ENCODE measurements at regions not wholly inside any gene's neighbourhood (a gene's known extent, or its start where the extent isn't known, plus 50 kb on each side); places are given as distances from the start of the nearest gene placed in this dataset.

DNA sequence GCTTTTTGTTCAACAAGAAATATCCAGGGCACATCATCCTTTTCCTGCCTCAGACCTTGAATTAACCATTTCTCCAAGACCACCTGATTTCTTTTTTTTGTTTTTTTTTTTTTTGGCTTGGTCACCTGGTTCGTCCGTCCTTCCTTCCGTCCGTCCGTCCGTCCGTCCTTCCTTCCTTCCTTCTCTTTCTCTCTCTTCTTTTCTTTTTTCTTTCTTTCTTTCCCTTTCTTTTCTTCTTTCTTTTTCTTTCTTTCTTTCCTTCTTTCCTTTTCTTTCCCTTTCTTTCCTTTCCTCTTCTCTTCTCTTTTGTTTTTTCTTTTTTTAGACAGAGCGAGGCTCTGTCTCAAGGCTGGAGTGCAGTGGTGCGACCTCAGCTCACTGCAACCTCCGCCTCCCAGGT, 80.7 kb downstream of the TET3 start:
- Mint-ChIP-seq H3K27me3 (ENCODE audit: low read depth, unreplicated experiment) (no peaks in the 10 kb centered on the region), H3K27ac (ENCODE audit: unreplicated experiment) (no peak overlapping the region)

GRCh38 chr2:74066491-74067203, 81.1 kb downstream of the BOLA3 start:
- Mint-ChIP-seq H3K9me3 (ENCODE audit: unreplicated experiment) (no peaks in the 10 kb centered on the region), H3K27ac (ENCODE audit: unreplicated experiment) (no peak overlapping the region), H3K4me3 (ENCODE audit: unreplicated experiment) (no peak overlapping the region), H3K27me3 (ENCODE audit: low read depth, unreplicated experiment) (no peaks in the 10 kb centered on the region), H3K4me1 (ENCODE audit: low read depth, unreplicated experiment) (peaks cover 4% of the 10 kb centered on the region), H3K36me3 (ENCODE audit: low read depth, unreplicated experiment) (peaks cover 17% of the 10 kb centered on the region)
- Histone ChIP-seq H3K36me3 (ENCODE audit: insufficient read depth, low read length) (no peaks in the 10 kb centered on the region), H3K27me3 (ENCODE audit: insufficient read depth, low read length) (no peaks in the 10 kb centered on the region), H3K27ac (ENCODE audit: low read depth, low read length) (no peak overlapping the region), H3K4me3 (ENCODE audit: insufficient read depth, low read depth, low read length) (no peak overlapping the region), H4K20me1 (ENCODE audit: insufficient read depth, low read length) (peaks cover 23% of the 10 kb centered on the region), H3K4me2 (ENCODE audit: low read length) (no peak overlapping the region), H3K79me2 (ENCODE audit: insufficient read depth, low read length) (peaks cover 20% of the 10 kb centered on the region), H2AFZ (ENCODE audit: low read depth, low read length) (no peak overlapping the region), H3K9me3 (ENCODE audit: insufficient read depth, low read depth, low read length) (no peaks in the 10 kb centered on the region), H3K9ac (ENCODE audit: low read length) (no peak overlapping the region), H3K4me1 (ENCODE audit: insufficient read depth, low read length) (no peaks in the 10 kb centered on the region)
- FAIRE-seq = no peak
- TF ChIP-seq EZH2 (IDR thresholded peaks at IDR 0.05; ENCODE audit: insufficient read depth, low read length) = no peak
- TF ChIP-seq, protein P1, sequence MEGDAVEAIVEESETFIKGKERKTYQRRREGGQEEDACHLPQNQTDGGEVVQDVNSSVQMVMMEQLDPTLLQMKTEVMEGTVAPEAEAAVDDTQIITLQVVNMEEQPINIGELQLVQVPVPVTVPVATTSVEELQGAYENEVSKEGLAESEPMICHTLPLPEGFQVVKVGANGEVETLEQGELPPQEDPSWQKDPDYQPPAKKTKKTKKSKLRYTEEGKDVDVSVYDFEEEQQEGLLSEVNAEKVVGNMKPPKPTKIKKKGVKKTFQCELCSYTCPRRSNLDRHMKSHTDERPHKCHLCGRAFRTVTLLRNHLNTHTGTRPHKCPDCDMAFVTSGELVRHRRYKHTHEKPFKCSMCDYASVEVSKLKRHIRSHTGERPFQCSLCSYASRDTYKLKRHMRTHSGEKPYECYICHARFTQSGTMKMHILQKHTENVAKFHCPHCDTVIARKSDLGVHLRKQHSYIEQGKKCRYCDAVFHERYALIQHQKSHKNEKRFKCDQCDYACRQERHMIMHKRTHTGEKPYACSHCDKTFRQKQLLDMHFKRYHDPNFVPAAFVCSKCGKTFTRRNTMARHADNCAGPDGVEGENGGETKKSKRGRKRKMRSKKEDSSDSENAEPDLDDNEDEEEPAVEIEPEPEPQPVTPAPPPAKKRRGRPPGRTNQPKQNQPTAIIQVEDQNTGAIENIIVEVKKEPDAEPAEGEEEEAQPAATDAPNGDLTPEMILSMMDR (IDR thresholded peaks at IDR 0.05; ENCODE audit: insufficient read depth, low read depth, low read length) = no peak
- DNase-seq (ENCODE audit: low read depth) = no peak

More for the DNA sequence above, 80.7 kb downstream of the TET3 start:
- DNase-seq (ENCODE audit: low read depth) (no peak), FAIRE-seq (no peak)
- Mint-ChIP-seq H3K9me3 (ENCODE audit: unreplicated experiment) (no peaks in the 10 kb centered on the region), H3K4me3 (ENCODE audit: unreplicated experiment) (no peak overlapping the region), H3K4me1 (ENCODE audit: low read depth, unreplicated experiment) (peaks cover 4% of the 10 kb centered on the region), H3K36me3 (ENCODE audit: low read depth, unreplicated experiment) (peaks cover 16% of the 10 kb centered on the region)
- Histone ChIP-seq H3K9ac (ENCODE audit: low read length) (no peak overlapping the region), H3K27me3 (ENCODE audit: insufficient read depth, low read length) (no peaks in the 10 kb centered on the region), H3K36me3 (ENCODE audit: insufficient read depth, low read length) (no peaks in the 10 kb centered on the region), H3K4me3 (ENCODE audit: insufficient read depth, low read depth, low read length) (no peak overlapping the region), H2AFZ (ENCODE audit: low read depth, low read length) (no peak overlapping the region), H3K4me1 (ENCODE audit: insufficient read depth, low read length) (no peaks in the 10 kb centered on the region), H3K27ac (ENCODE audit: low read depth, low read length) (no peak overlapping the region), H3K4me2 (ENCODE audit: low read length) (no peak overlapping the region), H3K9me3 (ENCODE audit: insufficient read depth, low read depth, low read length) (no peaks in the 10 kb centered on the region), H3K79me2 (ENCODE audit: insufficient read depth, low read length) (peaks cover 20% of the 10 kb centered on the region), H4K20me1 (ENCODE audit: insufficient read depth, low read length) (peaks cover 20% of the 10 kb centered on the region)
- TF ChIP-seq EZH2 (IDR thresholded peaks at IDR 0.05; ENCODE audit: insufficient read depth, low read length) = no peak
- TF ChIP-seq, protein P1 (IDR thresholded peaks at IDR 0.05; ENCODE audit: insufficient read depth, low read depth, low read length) = no peak

DNA sequence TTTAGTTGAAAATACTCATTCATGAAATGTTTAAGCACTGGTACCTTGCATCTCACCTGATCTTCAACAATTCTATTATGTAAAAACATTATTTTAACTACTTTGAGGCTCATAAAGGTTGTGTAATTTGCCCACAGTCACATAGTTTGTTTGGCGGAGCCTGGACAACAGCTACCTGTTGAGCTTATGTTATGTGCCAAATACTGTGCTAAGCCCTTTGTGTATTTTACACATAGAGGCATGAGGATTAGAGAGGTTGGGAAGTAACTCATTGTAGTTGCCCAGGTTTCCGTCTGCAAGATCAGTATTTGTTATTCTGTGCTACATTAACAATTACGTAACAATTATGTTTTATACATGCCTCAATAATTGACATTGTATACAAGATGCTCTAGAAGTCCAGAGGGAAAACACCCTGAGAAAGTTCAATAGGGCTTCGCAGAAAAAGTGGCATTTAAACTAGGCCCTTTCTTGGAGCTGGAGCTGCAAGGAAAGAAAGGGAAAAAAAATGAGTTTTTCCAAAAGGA, 80.4 kb downstream of the BOLA3 start:
- H3K4me3 ChIP-seq (ENCODE audit: insufficient read depth, low read depth, low read length) = no peak overlapping the region
- H3K9me3 Mint-ChIP-seq (ENCODE audit: unreplicated experiment) = no peaks in the 10 kb centered on the region
- H3K27ac ChIP-seq (ENCODE audit: low read depth, low read length) = no peak overlapping the region
- H3K79me2 ChIP-seq (ENCODE audit: insufficient read depth, low read length) = peaks cover 20% of the 10 kb centered on the region
- H3K9ac ChIP-seq (ENCODE audit: low read length) = no peak overlapping the region
- no peak for TF ChIP-seq EZH2 (IDR thresholded peaks at IDR 0.05; ENCODE audit: insufficient read depth, low read length)
- TF ChIP-seq, protein P1 (IDR thresholded peaks at IDR 0.05; ENCODE audit: insufficient read depth, low read depth, low read length) = no peak
- no peaks in the 10 kb centered on the region for H3K9me3 ChIP-seq (ENCODE audit: insufficient read depth, low read depth, low read length)
- DNase-seq (ENCODE audit: low read depth) (no peak), FAIRE-seq (no peak)
- no peaks in the 10 kb centered on the region for H3K27me3 Mint-ChIP-seq (ENCODE audit: low read depth, unreplicated experiment)
- no peak overlapping the region for H2AFZ ChIP-seq (ENCODE audit: low read depth, low read length)
- no peaks in the 10 kb centered on the region for H3K4me1 ChIP-seq (ENCODE audit: insufficient read depth, low read length)
- no peaks in the 10 kb centered on the region for H3K27me3 ChIP-seq (ENCODE audit: insufficient read depth, low read length)
- H3K4me2 ChIP-seq (ENCODE audit: low read length) = no peak overlapping the region
- H4K20me1 ChIP-seq (ENCODE audit: insufficient read depth, low read length) = peaks cover 23% of the 10 kb centered on the region
- H3K4me1 Mint-ChIP-seq (ENCODE audit: low read depth, unreplicated experiment) = peaks cover 4% of the 10 kb centered on the region
- H3K27ac Mint-ChIP-seq (ENCODE audit: unreplicated experiment) = no peak overlapping the region
- no peaks in the 10 kb centered on the region for H3K36me3 ChIP-seq (ENCODE audit: insufficient read depth, low read length)
- no peak overlapping the region for H3K4me3 Mint-ChIP-seq (ENCODE audit: unreplicated experiment)
- H3K36me3 Mint-ChIP-seq (ENCODE audit: low read depth, unreplicated experiment) = peaks cover 14% of the 10 kb centered on the region

All from astrocyte (in vitro differentiated cells and primary cell).